CD1c-positive myeloid dendritic cell (primary cell): ENCODE measurements at regions not wholly inside any gene's neighbourhood (a gene's known extent, or its start where the extent isn't known, plus 50 kb on each side); places are given as distances from the start of the nearest gene placed in this dataset.
A peak's percentile ranks its signal among the peaks of the same experiment; 100 is the strongest.

Source experiments
- DNase-seq: peaks from one replicate; pipeline ENCODE4 v3.0.0-alpha.2; 2016; ENCODE audit errors: extremely low spot score

GRCh38 chr5:159698322-159698721 is 218.0 kb upstream of the ADRA1B start:
- DNase-seq, result no peak

GRCh38 chr5:159700016-159700415 is 216.3 kb upstream of the ADRA1B start:
- no peak for DNase-seq

- no peak for DNase-seq
These were observed 214.0 kb upstream of the ADRA1B start for GRCh38 chr5:159702301-159702700.

- DNase-seq, result no peak
These were observed 213.5 kb upstream of the ADRA1B start for GRCh38 chr5:159702826-159703225.

- DNase-seq, result no peak
These were observed 212.1 kb upstream of the ADRA1B start for GRCh38 chr5:159704160-159704559.

GRCh38 chr5:159705948-159706347 is 210.3 kb upstream of the ADRA1B start:
- DNase-seq, result no peak

GRCh38 chr5:159708090-159708489 is 208.2 kb upstream of the ADRA1B start:
- no peak for DNase-seq

- DNase-seq, result no peak
These were observed 203.6 kb upstream of the ADRA1B start for GRCh38 chr5:159712672-159713071.

- no peak for DNase-seq
These were observed 203.0 kb upstream of the ADRA1B start for GRCh38 chr5:159713254-159713653.

GRCh38 chr5:159713773-159714172 is 202.5 kb upstream of the ADRA1B start:
- no peak for DNase-seq

GRCh38 chr5:159725475-159725874 is 190.8 kb upstream of the ADRA1B start:
- DNase-seq, result no peak

GRCh38 chr5:159727167-159727566 is 189.1 kb upstream of the ADRA1B start:
- DNase-seq, result no peak

- DNase-seq, result no peak
These were observed 186.0 kb upstream of the ADRA1B start for GRCh38 chr5:159730285-159730684.

GRCh38 chr5:159732220-159732619 is 184.1 kb upstream of the ADRA1B start:
- no peak for DNase-seq

GRCh38 chr5:159734366-159734765 is 181.9 kb upstream of the ADRA1B start:
- DNase-seq, result no peak

GRCh38 chr5:159735036-159735435 is 181.2 kb upstream of the ADRA1B start:
- no peak for DNase-seq

- no peak for DNase-seq
These were observed 180.3 kb upstream of the ADRA1B start for GRCh38 chr5:159735749-159736660.

- DNase-seq, result no peak
These were observed 179.4 kb upstream of the ADRA1B start for GRCh38 chr5:159736844-159737243.

- no peak for DNase-seq
These were observed 179.0 kb upstream of the ADRA1B start for GRCh38 chr5:159737263-159737662.

- no peak for DNase-seq
These were observed 174.4 kb upstream of the ADRA1B start for GRCh38 chr5:159741829-159742322.

GRCh38 chr5:159743234-159743633 is 173.0 kb upstream of the ADRA1B start:
- DNase-seq, result no peak

GRCh38 chr5:159746707-159747106 is 169.6 kb upstream of the ADRA1B start:
- DNase-seq, result no peak

GRCh38 chr5:159749146-159749545 is 167.1 kb upstream of the ADRA1B start:
- peak; percentile 21 for DNase-seq

- DNase-seq, result no peak
These were observed 166.1 kb upstream of the ADRA1B start for GRCh38 chr5:159750226-159750625.
